ENCODE measurements at regions not wholly inside any gene's neighbourhood (a gene's known extent, or its start where the extent isn't known, plus 50 kb on each side); places are given as distances from the start of the nearest gene placed in this dataset.

- TF ChIP-seq CTCF (IDR thresholded peaks at IDR 0.05) (no peak), POLR2A (IDR thresholded peaks at IDR 0.05) (no peak), EP300 (IDR thresholded peaks at IDR 0.05) (no peak)
These were observed 182.5 kb downstream of the C1D start for GRCh38 chr2:67880291-67880761.

Measured in tibial nerve (tissue), 4 donors.